ENCODE measurements at regions not wholly inside any gene's neighbourhood (a gene's known extent, or its start where the extent isn't known, plus 50 kb on each side); places are given as distances from the start of the nearest gene placed in this dataset.
A peak's percentile ranks its signal among the peaks of the same experiment; 100 is the strongest.
"Not testable (repeated sequence)": the region's sequence is repeated elsewhere in the genome, so short reads cannot be mapped to it uniquely, and the experiment has no call there.

GRCh38 chr6:27168586-27169443 is 78.7 kb upstream of the PRSS16 start:
- Mint-ChIP-seq H3K9me3 (peaks cover 11 to 16% of the 10 kb centered on the region in 2 experiments; a peak in 4 of 5 replicates), H3K4me1 (peaks cover 4% of the 10 kb centered on the region in 2 experiments), H3K4me3 (no peak overlapping the region), H3K36me3 (ENCODE audit: insufficient read depth in 1 of 3, low read depth in 3 of 3) (peaks cover 3 to 6% (median 5%) of the 10 kb centered on the region in 3 experiments; a peak in 6 of 7 replicates), H3K27me3 (ENCODE audit: low read depth) (no peaks in the 10 kb centered on the region), H3K27ac (no peak overlapping the region)
- Histone ChIP-seq H4K5ac (ENCODE audit: insufficient read length, low read depth, low read length) (no peak overlapping the region), H3K4me2 (ENCODE audit: insufficient read depth, insufficient read length, low read length) (no peak overlapping the region), H3K9ac (ENCODE audit: extremely low read depth, insufficient read length, low read length) (no peak overlapping the region), H2BK5ac (ENCODE audit: insufficient read length, low read length) (no peak overlapping the region), H3K23me2 (ENCODE audit: insufficient read length, low read depth, low read length, poor library complexity, severe bottlenecking) (no peaks in the 10 kb centered on the region), H2BK12ac (ENCODE audit: insufficient read length, low read depth, low read length) (no peak overlapping the region), H3K79me1 (ENCODE audit: insufficient read depth, low read depth, low read length, poor library complexity, severe bottlenecking) (no peaks in the 10 kb centered on the region), H2BK15ac (ENCODE audit: low read depth, low read length) (no peak overlapping the region), H4K91ac (ENCODE audit: insufficient read length, low read depth, low read length) (no peak overlapping the region), H3K14ac (ENCODE audit: insufficient read depth, low read length) (no peak overlapping the region), H4K8ac (replicated peaks; ENCODE audit: insufficient read length, low read depth, low read length) (no peak overlapping the region), H3K4ac (ENCODE audit: low read depth, low read length) (no peak overlapping the region), H2AK5ac (ENCODE audit: insufficient read length, low read length) (no peak overlapping the region), H3K27ac (ENCODE audit: insufficient read length, low read depth, low read length) (no peak overlapping the region), H3K18ac (ENCODE audit: insufficient read length, low read depth, low read length) (no peak overlapping the region), H2AFZ (ENCODE audit: low read length) (no peak overlapping the region), H3K56ac (ENCODE audit: insufficient read length, low read depth, low read length) (no peak overlapping the region), H2BK120ac (ENCODE audit: low read depth, low read length, poor library complexity, severe bottlenecking) (no peak overlapping the region), H3T11ph (ENCODE audit: low read length) (no peak overlapping the region), H3K4me1 (ENCODE audit: insufficient read depth, low read length) (peaks cover 4% of the 10 kb centered on the region; the same call in 1 of the 2 replicates), H3K23ac (ENCODE audit: insufficient read length, low read depth, low read length) (no peak overlapping the region), H2BK20ac (ENCODE audit: low read depth, low read length, poor library complexity, severe bottlenecking) (no peak overlapping the region), H4K20me1 (ENCODE audit: control insufficient read depth, insufficient read depth, insufficient read length) (no peaks in the 10 kb centered on the region), H3K79me2 (ENCODE audit: insufficient read depth, low read length) (no peaks in the 10 kb centered on the region), H3K27me3 (ENCODE audit: insufficient read depth, low read length) (no peaks in the 10 kb centered on the region), H3K9me3 (ENCODE audit: control insufficient read depth, low read depth, low read length) (no peaks in the 10 kb centered on the region)
- DNase-seq: no peak
- TF ChIP-seq, protein P1, sequence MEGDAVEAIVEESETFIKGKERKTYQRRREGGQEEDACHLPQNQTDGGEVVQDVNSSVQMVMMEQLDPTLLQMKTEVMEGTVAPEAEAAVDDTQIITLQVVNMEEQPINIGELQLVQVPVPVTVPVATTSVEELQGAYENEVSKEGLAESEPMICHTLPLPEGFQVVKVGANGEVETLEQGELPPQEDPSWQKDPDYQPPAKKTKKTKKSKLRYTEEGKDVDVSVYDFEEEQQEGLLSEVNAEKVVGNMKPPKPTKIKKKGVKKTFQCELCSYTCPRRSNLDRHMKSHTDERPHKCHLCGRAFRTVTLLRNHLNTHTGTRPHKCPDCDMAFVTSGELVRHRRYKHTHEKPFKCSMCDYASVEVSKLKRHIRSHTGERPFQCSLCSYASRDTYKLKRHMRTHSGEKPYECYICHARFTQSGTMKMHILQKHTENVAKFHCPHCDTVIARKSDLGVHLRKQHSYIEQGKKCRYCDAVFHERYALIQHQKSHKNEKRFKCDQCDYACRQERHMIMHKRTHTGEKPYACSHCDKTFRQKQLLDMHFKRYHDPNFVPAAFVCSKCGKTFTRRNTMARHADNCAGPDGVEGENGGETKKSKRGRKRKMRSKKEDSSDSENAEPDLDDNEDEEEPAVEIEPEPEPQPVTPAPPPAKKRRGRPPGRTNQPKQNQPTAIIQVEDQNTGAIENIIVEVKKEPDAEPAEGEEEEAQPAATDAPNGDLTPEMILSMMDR (conservative IDR thresholded peaks at IDR 0.05): no peak
- no CpG with 5 or more reads among the region's 5 CpGs for WGBS (ENCODE audit: extremely low coverage, insufficient read length, low lambda C conversion rate)

GRCh38 chr6:27172524-27173231 is 74.8 kb upstream of the PRSS16 start:
- no CpG with 5 or more reads among the region's 19 CpGs for WGBS (ENCODE audit: extremely low coverage, insufficient read length, low lambda C conversion rate)
- H3K9ac ChIP-seq (ENCODE audit: extremely low read depth, insufficient read length, low read length); H4K5ac ChIP-seq (ENCODE audit: insufficient read length, low read depth, low read length); H3K36me3 Mint-ChIP-seq (ENCODE audit: insufficient read depth in 1 of 3, low read depth in 3 of 3); H3K27me3 Mint-ChIP-seq (ENCODE audit: low read depth); H3K56ac ChIP-seq (ENCODE audit: insufficient read length, low read depth, low read length); H3K79me2 ChIP-seq (ENCODE audit: insufficient read depth, low read length); H3K79me1 ChIP-seq (ENCODE audit: insufficient read depth, low read depth, low read length, poor library complexity, severe bottlenecking); H3T11ph ChIP-seq (ENCODE audit: low read length); H2BK12ac ChIP-seq (ENCODE audit: insufficient read length, low read depth, low read length); H3K27ac ChIP-seq (ENCODE audit: insufficient read length, low read depth, low read length); H4K20me1 ChIP-seq (ENCODE audit: control insufficient read depth, insufficient read depth, insufficient read length); H3K23ac ChIP-seq (ENCODE audit: insufficient read length, low read depth, low read length); H3K27me3 ChIP-seq (ENCODE audit: insufficient read depth, low read length); H2BK120ac ChIP-seq (ENCODE audit: low read depth, low read length, poor library complexity, severe bottlenecking); H3K4me2 ChIP-seq (ENCODE audit: insufficient read depth, insufficient read length, low read length); H3K4me1 ChIP-seq (ENCODE audit: insufficient read depth, low read length); H3K18ac ChIP-seq (ENCODE audit: insufficient read length, low read depth, low read length); H2BK5ac ChIP-seq (ENCODE audit: insufficient read length, low read length); H2AK5ac ChIP-seq (ENCODE audit: insufficient read length, low read length); H4K8ac ChIP-seq (replicated peaks; ENCODE audit: insufficient read length, low read depth, low read length); H4K91ac ChIP-seq (ENCODE audit: insufficient read length, low read depth, low read length); H2AFZ ChIP-seq (ENCODE audit: low read length); H2BK20ac ChIP-seq (ENCODE audit: low read depth, low read length, poor library complexity, severe bottlenecking); H3K23me2 ChIP-seq (ENCODE audit: insufficient read length, low read depth, low read length, poor library complexity, severe bottlenecking); H3K4ac ChIP-seq (ENCODE audit: low read depth, low read length); H3K9me3 ChIP-seq (ENCODE audit: control insufficient read depth, low read depth, low read length); H3K4me1 Mint-ChIP-seq; H2BK15ac ChIP-seq (ENCODE audit: low read depth, low read length); H3K14ac ChIP-seq (ENCODE audit: insufficient read depth, low read length); DNase-seq: not testable (repeated sequence)
- Mint-ChIP-seq H3K4me3 (peak overlapping the region in 1 of 2 experiments; percentile 50; a peak in 1 of 5 replicates), H3K9me3 (peaks cover 11 to 16% of the 10 kb centered on the region in 2 experiments; a peak in 4 of 5 replicates), H3K27ac (peak overlapping the region in 1 of 3 experiments; percentile 53; a peak in 1 of 7 replicates)
